ENCODE measurements at regions not wholly inside any gene's neighbourhood (a gene's known extent, or its start where the extent isn't known, plus 50 kb on each side); places are given as distances from the start of the nearest gene placed in this dataset.

GRCh38 chr6:12479881-12480280 lies 189.7 kb downstream of the EDN1 start:
- no peak for DNase-seq (ENCODE audit: low read depth in 1 of 2, low spot score in 2 of 2)
- no peak for FAIRE-seq
- Histone ChIP-seq H3K9me3 (ENCODE audit: insufficient read depth in 2 of 2, low read depth in 1 of 2, low read length in 1 of 2) (no peaks in the 10 kb centered on the region), H3K27me3 (replicated peaks in 1 of 4; ENCODE audit: control insufficient read depth in 3 of 4, extremely low read depth in 1 of 4, insufficient read depth in 3 of 4, low read length in 3 of 4) (no peaks in the 10 kb centered on the region), H2BK15ac (ENCODE audit: low read length) (no peak overlapping the region), H3K4me3 (ENCODE audit: extremely low read depth in 1 of 4, insufficient read depth in 2 of 4, low read depth in 3 of 4, low read length in 4 of 4) (no peak overlapping the region), H3K14ac (ENCODE audit: insufficient read length) (no peak overlapping the region), H3K4ac (replicated peaks; ENCODE audit: insufficient read length, low read depth, low read length) (no peak overlapping the region), H3K36me3 (ENCODE audit: control insufficient read depth in 2 of 4, insufficient read depth in 4 of 4, low read length in 3 of 4) (no peaks in the 10 kb centered on the region), H2AK5ac (ENCODE audit: low read depth, low read length) (no peak overlapping the region), H3K4me2 (ENCODE audit: insufficient read depth in 1 of 2, low read depth in 2 of 2, low read length in 2 of 2) (no peak overlapping the region), H2BK20ac (ENCODE audit: low read length) (no peak overlapping the region), H3K79me2 (ENCODE audit: control insufficient read depth in 1 of 2, insufficient read depth in 2 of 2, low read length in 2 of 2) (no peaks in the 10 kb centered on the region), H2BK12ac (ENCODE audit: low read depth, low read length) (no peak overlapping the region), H3K23ac (ENCODE audit: insufficient read length) (no peak overlapping the region), H3K23me2 (ENCODE audit: low read depth, low read length) (no peaks in the 10 kb centered on the region), H2BK120ac (replicated peaks; ENCODE audit: low read depth, low read length) (no peak overlapping the region), H4K91ac (replicated peaks; ENCODE audit: insufficient read length, low read length) (no peak overlapping the region), H2AFZ (ENCODE audit: low read length) (no peak overlapping the region), H4K8ac (ENCODE audit: extremely low read depth, insufficient read depth, low read length) (no peak overlapping the region), H3K18ac (ENCODE audit: extremely low read depth, low read length) (no peak overlapping the region), H3K27ac (ENCODE audit: low read depth, low read length) (no peak overlapping the region), H2BK5ac (ENCODE audit: low read depth, low read length) (no peak overlapping the region), H3K56ac (replicated peaks; ENCODE audit: insufficient read length, low read depth, low read length) (no peak overlapping the region), H4K5ac (ENCODE audit: insufficient read length, low read depth, low read length) (no peak overlapping the region), H3K9ac (replicated peaks in 1 of 4; ENCODE audit: extremely low read depth in 1 of 4, low read depth in 3 of 4, low read length in 3 of 4) (no peak overlapping the region), H4K20me1 (replicated peaks in 1 of 2; ENCODE audit: control insufficient read depth in 1 of 2, insufficient read depth in 2 of 2, low read length in 2 of 2) (no peaks in the 10 kb centered on the region), H3K79me1 (ENCODE audit: low read depth, low read length) (no peaks in the 10 kb centered on the region), H3K4me1 (replicated peaks in 1 of 4; ENCODE audit: control insufficient read depth in 3 of 4, insufficient read depth in 4 of 4, low read length in 3 of 4) (no peaks in the 10 kb centered on the region)
- CTCF ChIA-PET (ENCODE audit: partially characterized antibody), result interaction anchor here (2.2 kb wide), 1 partner anchor 25 kb away, joined by 8 read pairs; no protein-coding TSS in a partner anchor
- POLR2A ChIA-PET (ENCODE audit: partially characterized antibody), result no interaction called here
- 89% methylated on average over 2 of the region's 2 CpGs; no CpG with 5 or more reads in 1 of the 2 experiments for WGBS, 2 experiments (ENCODE audit: extremely low coverage in 1 of 2, insufficient coverage in 1 of 2, insufficient read length in 1 of 2, insufficient replicate concordance in 2 of 2, low coverage in 1 of 2, low lambda C conversion rate in 2 of 2, missing lambda C conversion rate in 1 of 2)
- TF ChIP-seq KDM4A (IDR thresholded peaks at IDR 0.05; ENCODE audit: low read depth, low read length, severe bottlenecking), result no peak
- no peak for TF ChIP-seq CTCF (IDR thresholded peaks at IDR 0.05; ENCODE audit: control extremely low read depth in 1 of 3, insufficient read depth in 1 of 3, low read depth in 1 of 3, low read length in 3 of 3)
- TF ChIP-seq ASH2L (IDR thresholded peaks at IDR 0.05; ENCODE audit: low read length), result no peak
- no peak for TF ChIP-seq MAX (IDR thresholded peaks at IDR 0.05)
- TF ChIP-seq JUND (IDR thresholded peaks at IDR 0.05; ENCODE audit: low read length), result no peak

All from H1 (cell line).